Neutrophil (primary cell): ENCODE measurements at regions not wholly inside any gene's neighbourhood (a gene's known extent, or its start where the extent isn't known, plus 50 kb on each side); places are given as distances from the start of the nearest gene placed in this dataset.
"Not testable (repeated sequence)": the region's sequence is repeated elsewhere in the genome, so short reads cannot be mapped to it uniquely, and the experiment has no call there.

Experiments used
- H3K27ac ChIP-seq: fragments of 200-600 bp; sonication (generic); 2 replicates; pipeline ENCODE4 v1.5.1; 2016; ENCODE audit warnings: mild to moderate bottlenecking, moderate library complexity
- H3K27me3 ChIP-seq: fragments of 200-600 bp; sonication (generic); 2 replicates; pipeline ENCODE4 v1.6.0; 2016; ENCODE audit warnings: mild to moderate bottlenecking
- H3K36me3 ChIP-seq: fragments of 200-600 bp; sonication (generic); 2 replicates; pipeline ENCODE4 v1.5.1; 2017
- H3K4me1 ChIP-seq, 2 experiments: fragments of 200-600 bp in 1 of 2; sonication (generic) in 1 of 2; 1 replicate in 1 of 2; 2 replicates in 1 of 2; pipeline versions ENCODE4 v1.5.1 to v1.6.1; 2013 to 2016; ENCODE audit warnings: low read depth in 1 of 2, low read length in 1 of 2, mild to moderate bottlenecking in 1 of 2, moderate library complexity in 1 of 2; ENCODE audit not compliant: control insufficient read depth in 1 of 2, insufficient read depth in 1 of 2
- H3K4me3 ChIP-seq, 2 experiments: fragments of 200-600 bp in 1 of 2; sonication (generic) in 1 of 2; 1 replicate in 1 of 2; 2 replicates in 1 of 2; pipeline ENCODE4 v1.5.1; 2013 to 2016; ENCODE audit warnings: low read depth in 1 of 2, low read length in 1 of 2, mild to moderate bottlenecking in 1 of 2, moderate library complexity in 1 of 2
- H3K9me3 ChIP-seq: fragments of 200-600 bp; sonication (generic); 2 replicates; pipeline ENCODE4 v1.5.1; 2016

DNA sequence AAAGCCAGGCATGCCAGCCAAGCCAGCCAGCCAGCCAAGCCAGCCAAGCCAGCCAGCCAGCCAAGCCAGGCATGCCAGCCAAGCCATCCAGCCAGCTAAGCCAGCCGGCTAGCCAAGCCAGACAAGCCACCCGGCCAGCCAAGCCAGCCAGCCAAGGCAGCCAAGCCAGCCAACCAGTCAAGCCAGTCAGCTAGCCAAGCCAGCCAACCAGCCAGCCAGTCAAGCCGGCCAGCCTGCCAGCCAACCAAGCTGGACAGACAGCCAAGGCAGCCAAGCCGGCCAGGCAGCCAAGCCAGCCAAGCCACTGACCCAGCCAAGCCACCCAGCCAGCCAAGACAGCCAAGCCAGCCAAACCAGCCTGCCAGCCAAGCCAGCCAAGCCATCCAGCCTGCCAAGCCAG lies 326.9 kb upstream of the PLGLB2 start:
- H3K4me1 ChIP-seq, H3K36me3 ChIP-seq, H3K4me3 ChIP-seq, H3K27ac ChIP-seq, H3K9me3 ChIP-seq, H3K27me3 ChIP-seq: not testable (repeated sequence)

DNA sequence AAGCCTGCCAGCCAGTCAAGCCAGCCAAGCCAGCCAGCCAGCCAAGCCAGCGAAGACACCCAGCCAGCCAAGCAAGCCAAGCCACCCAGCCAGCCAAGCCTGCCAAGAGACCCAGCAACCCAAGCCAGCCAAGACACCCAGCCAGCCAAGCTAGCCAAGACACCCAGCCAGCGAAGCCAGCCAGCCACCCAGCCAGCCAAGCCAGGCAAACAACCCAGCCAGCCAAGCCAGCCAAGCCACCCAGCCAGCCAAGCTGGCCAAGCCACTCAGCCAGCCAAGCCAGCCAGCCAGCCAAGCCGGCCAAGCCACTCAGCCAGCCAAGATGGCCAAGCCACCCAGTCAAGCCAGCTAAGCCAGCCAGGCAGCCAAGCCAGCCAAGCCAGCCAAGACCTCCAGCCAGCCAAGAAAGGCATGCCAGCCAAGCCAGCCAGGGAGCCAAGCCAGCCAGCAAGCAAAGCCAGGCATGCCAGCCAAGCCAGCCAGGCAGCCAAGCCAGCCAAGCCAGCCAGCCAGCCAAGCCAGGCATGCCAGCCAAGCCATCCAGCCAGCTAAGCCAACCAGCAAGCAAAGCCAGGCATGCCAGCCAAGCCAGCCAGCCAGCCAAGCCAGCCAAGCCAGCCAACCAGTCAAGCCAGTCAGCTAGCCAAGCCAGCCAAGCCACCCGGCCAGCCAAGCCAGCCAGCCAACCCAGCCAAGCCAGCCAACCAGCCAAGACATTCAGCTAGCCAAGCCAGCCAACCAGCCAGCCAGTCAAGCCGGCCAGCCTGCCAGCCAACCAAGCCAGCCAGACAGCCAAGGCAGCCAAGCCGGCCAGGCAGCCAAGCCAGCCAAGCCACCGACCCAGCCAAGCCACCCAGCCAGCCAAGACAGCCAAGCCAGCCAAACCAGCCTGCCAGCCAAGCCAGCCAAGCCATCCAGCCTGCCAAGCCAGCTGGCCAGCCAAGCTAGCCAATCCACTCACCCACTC lies 323.8 kb upstream of the PLGLB2 start:
- H3K4me1 ChIP-seq, H3K27ac ChIP-seq, H3K4me3 ChIP-seq, H3K36me3 ChIP-seq, H3K27me3 ChIP-seq, H3K9me3 ChIP-seq: not testable (repeated sequence)

DNA sequence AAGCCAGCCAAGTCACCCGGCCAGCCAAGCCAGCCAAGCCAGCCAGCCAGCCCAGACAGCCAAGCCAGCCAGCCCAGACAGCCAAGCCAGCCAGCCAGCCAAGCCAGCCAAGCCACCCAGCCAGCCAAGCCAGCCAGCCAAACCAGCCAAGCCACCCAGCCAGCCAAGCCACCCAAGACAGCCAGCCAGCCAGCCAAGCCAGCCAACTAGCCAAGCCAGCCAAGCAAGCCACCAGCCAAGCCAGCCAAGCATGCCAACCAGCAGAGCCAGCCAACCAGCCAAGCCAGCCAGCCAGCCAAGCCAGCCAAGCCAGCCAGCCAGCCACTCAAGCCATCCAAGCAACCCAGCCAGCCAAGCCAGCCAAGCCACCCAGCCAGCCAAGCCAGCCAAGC lies 323.1 kb upstream of the PLGLB2 start:
- H3K27me3 ChIP-seq, H3K27ac ChIP-seq, H3K4me3 ChIP-seq, H3K9me3 ChIP-seq, H3K36me3 ChIP-seq, H3K4me1 ChIP-seq: not testable (repeated sequence)

DNA sequence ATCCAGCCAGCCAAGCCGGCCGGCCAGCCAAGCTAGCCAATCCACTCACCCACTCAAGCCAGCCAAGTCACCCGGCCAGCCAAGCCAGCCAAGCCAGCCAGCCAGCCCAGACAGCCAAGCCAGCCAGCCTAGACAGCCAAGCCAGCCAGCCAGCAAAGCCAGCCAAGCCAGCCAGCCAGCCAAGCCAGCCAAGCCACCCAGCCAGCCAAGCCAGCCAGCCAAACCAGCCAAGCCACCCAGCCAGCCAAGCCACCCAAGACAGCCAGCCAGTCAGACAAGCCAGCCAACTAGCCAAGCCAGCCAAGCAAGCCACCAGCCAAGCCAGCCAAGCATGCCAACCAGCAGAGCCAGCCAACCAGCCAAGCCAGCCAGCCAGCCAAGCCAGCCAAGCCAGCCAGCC lies 322.7 kb upstream of the PLGLB2 start:
- not testable (repeated sequence) for H3K9me3 ChIP-seq, H3K27ac ChIP-seq, H3K36me3 ChIP-seq, H3K27me3 ChIP-seq, H3K4me3 ChIP-seq, H3K4me1 ChIP-seq

DNA sequence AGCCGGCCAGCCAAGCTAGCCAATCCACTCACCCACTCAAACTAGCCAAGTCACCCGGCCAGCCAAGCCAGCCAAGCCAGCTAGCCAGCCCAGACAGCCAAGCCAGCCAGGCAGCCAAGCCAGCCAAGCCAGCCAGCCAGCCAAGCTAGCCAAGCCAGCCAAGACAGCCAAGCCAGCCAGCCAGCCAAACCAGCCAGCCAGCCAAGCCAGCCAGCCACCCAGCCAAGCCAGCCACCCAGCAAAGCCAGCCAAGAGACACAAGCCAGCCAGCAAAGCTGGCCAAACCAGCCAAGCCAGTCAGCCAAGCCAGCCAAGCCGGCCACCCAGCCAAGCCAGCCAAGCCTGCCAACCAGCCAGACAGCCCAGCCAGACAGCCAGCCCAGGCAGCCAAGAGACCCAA lies 322.2 kb upstream of the PLGLB2 start:
- H3K36me3 ChIP-seq, H3K27ac ChIP-seq, H3K9me3 ChIP-seq, H3K4me3 ChIP-seq, H3K27me3 ChIP-seq, H3K4me1 ChIP-seq: not testable (repeated sequence)

DNA sequence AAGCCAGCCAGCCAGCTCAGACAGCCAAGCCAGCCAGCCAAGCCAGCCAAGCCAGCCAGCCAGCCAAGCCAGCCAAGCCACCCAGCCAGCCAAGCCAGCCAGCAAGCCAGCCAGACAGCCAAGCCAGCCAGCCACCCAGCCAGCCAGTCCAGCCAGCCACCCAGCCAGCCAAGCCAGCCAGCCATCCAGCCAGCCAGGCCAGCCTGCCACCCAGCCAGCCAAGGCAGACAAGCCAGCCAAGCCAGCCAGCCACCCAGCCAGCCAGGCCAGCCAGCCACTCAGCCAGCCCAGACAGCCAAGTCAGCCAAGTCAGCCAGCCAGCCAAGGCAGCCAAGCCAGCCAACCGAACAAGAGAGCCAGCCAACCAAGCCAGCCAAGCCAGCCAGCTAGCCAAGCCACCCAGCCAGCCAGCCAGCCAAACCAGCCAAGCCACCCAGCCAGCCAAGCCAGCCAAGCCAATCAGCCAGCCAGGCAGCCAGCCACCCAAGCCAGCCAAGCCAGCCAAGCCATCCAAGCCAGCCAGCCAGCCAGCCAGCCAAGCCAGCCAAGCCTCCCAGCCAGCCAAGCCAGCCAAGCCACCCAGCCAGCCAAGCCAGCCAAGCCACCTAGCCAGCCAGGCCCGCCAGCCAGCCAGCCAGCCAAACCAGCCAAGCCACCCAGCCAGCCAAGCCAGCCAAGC lies 319.3 kb upstream of the PLGLB2 start:
- H3K4me1 ChIP-seq, H3K27ac ChIP-seq, H3K27me3 ChIP-seq, H3K4me3 ChIP-seq, H3K36me3 ChIP-seq, H3K9me3 ChIP-seq: not testable (repeated sequence)

DNA sequence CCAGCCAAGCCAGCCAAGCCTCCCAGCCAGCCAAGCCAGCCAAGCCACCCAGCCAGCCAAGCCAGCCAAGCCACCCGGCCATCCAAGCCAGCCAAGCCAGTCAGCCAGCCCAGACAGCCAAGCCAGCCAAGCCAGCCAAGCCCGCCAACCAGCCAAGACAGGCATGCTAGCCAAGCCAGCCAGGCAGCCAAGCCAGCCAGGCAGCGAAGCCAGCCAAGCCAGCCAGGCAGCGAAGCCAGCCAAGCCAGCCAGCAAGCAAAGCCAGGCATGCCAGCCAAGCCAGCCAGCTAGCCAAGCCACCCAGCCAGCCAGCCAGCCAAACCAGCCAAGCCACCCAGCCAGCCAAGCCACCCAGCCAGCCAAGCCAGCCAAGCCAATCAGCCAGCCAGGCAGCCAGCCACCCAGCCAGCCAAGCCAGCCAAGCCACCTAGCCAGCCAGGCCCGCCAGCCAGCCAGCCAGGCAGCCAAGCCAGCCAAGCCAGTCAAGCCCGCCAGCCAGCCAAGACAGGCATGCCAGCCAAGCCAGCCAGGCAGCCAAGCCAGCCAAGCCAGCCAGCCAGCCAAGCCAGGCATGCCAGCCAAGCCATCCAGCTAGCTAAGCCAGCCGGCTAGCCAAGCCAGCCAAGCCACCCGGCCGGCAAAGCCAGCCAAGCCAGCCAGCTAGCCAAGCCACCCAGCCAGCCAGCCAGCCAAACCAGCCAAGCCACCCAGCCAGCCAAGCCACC lies 318.5 kb upstream of the PLGLB2 start:
- H3K27me3 ChIP-seq, H3K4me3 ChIP-seq, H3K4me1 ChIP-seq, H3K36me3 ChIP-seq, H3K9me3 ChIP-seq, H3K27ac ChIP-seq: not testable (repeated sequence)

DNA sequence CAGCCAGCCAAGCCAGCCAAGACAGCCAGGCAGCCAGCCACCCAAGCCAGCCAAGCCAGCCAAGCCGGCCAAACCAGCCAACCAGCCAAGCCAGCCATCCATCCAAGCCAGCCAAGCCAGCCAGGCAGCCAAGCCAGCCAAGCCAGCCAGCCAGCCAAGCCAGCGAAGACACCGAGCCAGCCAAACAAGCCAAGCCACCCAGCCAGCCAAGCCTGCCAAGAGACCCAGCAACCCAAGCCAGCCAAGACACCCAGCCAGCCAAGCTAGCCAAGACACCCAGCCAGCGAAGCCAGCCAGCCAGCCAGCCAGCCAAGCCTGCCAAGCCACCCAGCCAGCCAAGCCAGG lies 318.0 kb upstream of the PLGLB2 start:
- not testable (repeated sequence) for H3K4me1 ChIP-seq, H3K9me3 ChIP-seq, H3K27me3 ChIP-seq, H3K4me3 ChIP-seq, H3K27ac ChIP-seq, H3K36me3 ChIP-seq

DNA sequence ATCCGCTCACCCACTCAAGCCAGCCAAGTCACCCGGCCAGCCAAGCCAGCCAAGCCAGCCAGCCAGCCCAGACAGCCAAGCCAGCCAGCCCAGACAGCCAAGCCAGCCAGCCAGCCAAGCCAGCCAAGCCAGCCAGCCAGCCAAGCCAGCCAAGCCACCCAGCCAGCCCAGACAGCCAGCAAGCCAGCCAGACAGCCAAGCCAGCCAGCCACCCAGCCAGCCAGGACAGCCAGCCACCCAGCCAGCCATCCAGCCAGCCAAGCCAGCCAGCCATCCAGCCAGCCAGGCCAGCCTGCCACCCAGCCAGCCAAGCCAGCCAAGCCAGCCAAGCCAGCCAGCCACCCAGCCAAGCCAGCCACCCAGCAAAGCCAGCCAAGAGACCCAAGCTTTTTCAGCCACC lies 316.8 kb upstream of the PLGLB2 start:
- H3K27ac ChIP-seq, H3K4me3 ChIP-seq, H3K27me3 ChIP-seq, H3K4me1 ChIP-seq, H3K36me3 ChIP-seq, H3K9me3 ChIP-seq: not testable (repeated sequence)

DNA sequence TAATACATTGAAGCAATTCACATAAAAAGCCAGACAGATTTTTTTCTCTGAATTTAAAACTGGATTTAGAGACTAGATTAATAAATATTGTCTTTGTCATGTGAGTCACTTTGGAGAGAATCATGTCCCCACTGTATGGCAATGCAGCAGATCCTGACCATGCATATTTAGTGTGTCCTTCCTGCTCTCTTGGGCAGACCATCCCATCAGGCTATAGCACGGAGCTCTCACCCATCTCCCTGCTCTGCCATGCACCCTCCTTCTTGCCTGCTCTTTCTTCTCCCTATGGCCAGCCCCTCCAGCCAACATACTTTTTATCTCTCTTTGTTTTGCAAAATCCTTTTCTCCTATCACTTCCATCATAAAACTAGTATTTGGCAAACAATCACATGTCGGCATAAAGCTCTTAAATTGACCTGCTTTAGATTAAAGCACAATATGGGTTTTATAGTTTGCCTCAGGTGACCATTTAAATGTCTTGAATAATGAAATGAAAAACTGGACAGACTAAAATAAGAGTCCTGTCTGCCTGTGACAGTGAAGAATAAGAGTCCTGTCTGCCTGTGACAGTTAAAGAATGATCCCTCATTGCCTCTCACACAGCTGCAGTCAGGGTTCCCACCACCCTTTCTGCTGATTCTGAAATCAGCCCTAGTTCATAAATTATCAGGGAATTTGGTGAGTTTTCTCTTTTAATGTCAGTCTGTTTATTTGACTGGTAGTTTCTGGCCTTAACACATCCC lies 315.0 kb upstream of the PLGLB2 start:
- not testable (repeated sequence) for H3K36me3 ChIP-seq, H3K9me3 ChIP-seq, H3K4me3 ChIP-seq, H3K27ac ChIP-seq, H3K27me3 ChIP-seq, H3K4me1 ChIP-seq

DNA sequence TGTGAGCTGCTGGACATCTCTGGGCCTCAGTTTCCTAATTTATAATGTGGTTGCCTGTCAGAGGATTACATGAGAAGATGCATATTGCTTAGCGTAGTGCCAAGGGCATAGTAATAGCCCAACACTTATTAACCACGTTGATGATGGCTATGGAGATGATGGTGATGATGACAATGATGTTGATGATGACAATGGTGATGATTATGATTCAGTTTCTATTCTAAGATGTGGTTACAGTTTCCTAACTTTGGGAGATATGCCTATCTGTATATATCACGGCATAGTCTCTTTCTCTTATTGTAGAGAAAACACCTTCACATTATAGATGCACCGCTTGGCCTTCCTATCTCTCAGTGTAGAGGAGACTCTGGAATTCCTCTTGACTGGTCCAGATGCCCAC lies 311.9 kb upstream of the PLGLB2 start:
- not testable (repeated sequence) for H3K36me3 ChIP-seq, H3K9me3 ChIP-seq, H3K4me3 ChIP-seq

DNA sequence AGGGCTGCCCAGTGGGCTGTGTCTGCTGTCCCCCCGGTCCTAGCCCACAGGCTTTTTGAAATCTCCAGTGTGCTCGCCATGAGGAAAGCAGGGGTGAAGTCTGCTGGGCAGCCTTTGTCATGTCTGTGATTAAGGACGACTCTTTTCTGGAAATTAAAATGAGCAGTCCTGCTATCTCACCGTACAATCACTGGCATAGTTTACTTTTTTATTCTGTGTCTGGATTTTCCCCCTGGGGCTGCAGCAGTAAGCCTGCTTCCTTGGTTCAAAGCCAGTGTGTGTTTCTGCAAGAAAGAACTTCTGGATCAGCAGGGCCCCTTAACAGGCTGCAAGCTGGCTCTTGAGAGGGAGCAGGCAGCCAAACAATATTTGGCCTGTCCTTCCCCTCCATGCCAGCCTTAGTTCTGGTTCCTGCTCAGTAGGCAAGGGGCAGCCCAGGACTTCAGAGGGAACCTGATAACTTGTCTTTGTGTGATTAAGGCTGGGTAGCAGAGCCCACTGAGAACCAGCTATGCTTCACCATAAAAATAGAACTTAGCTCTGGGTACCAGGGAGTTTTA lies 310.1 kb upstream of the PLGLB2 start:
- not testable (repeated sequence) for H3K27ac ChIP-seq, H3K9me3 ChIP-seq, H3K4me3 ChIP-seq, H3K36me3 ChIP-seq, H3K27me3 ChIP-seq
- H3K4me1 ChIP-seq = peaks cover 8 to 13% of the 10 kb centered on the region in 2 experiments

More for the DNA sequence above, 311.9 kb upstream of the PLGLB2 start:
- not testable (repeated sequence) for H3K27me3 ChIP-seq, H3K27ac ChIP-seq, H3K4me1 ChIP-seq
